Stimulated activated naive CD8-positive, alpha-beta T cell treated with anti-CD3 and anti-CD28 coated beads, Interleukin-15, amount 100 ng/mL, for 72 hours (primary cell): ENCODE measurements at regions not wholly inside any gene's neighbourhood (a gene's known extent, or its start where the extent isn't known, plus 50 kb on each side); places are given as distances from the start of the nearest gene placed in this dataset.
"Not testable (repeated sequence)": the region's sequence is repeated elsewhere in the genome, so short reads cannot be mapped to it uniquely, and the experiment has no call there.

Source experiments
- ATAC-seq: fragments of 150-1000 bp; cut with Tn5 transposase; 2 replicates; pipeline ENCODE4 v1.10.0; 2021; ENCODE audit warnings: mild to moderate bottlenecking, moderate library complexity
- DNase-seq, 2 donors: peaks; one replicate each; pipeline ENCODE4 v3.0.0; 2021 to 2022
- H3K27ac Mint-ChIP-seq, 2 donors: one replicate each; pipeline ENCODE4 v1.8.0; 2022; ENCODE audit warnings: mild to moderate bottlenecking in 2 of 2, mixed read lengths in 2 of 2, moderate library complexity in 2 of 2
- H3K27me3 Mint-ChIP-seq: one replicate; pipeline ENCODE4 v1.8.0; 2022; ENCODE audit warnings: mixed read lengths
- H3K4me1 Mint-ChIP-seq: one replicate; pipeline ENCODE4 v1.8.0; 2022; ENCODE audit warnings: mild to moderate bottlenecking, mixed read lengths
- H3K4me3 Mint-ChIP-seq, 2 donors: one replicate each; pipeline ENCODE4 v1.8.0; 2022; ENCODE audit warnings: mild to moderate bottlenecking in 2 of 2, mixed read lengths in 2 of 2, moderate library complexity in 1 of 2
- H3K9me3 Mint-ChIP-seq, 2 donors: one replicate each; pipeline ENCODE4 v1.8.0; 2022; ENCODE audit warnings: mixed read lengths in 2 of 2

DNA sequence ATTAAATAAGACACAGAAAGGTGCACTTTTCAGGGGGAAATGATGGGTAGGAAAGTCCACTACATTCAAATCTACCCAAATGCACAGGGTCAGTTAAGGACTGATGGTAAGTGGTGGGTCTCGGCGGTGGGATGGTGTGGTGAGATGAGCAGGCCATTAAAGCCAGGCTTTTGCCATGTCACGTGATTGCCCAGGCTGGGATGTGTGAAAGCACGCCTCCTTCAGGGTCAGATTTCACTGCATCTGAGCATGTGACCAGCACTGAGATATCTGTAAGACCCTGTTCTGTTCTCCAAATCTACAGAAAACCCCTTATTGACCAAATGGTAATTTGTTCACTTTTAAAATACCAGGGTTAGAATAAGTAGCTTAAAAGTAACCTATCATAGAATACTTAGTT, 301.5 kb downstream of the MEX3B start:
- no peak overlapping the region for H3K4me3 Mint-ChIP-seq
- H3K9me3 Mint-ChIP-seq: no peaks in the 10 kb centered on the region
- no peaks in the 10 kb centered on the region for H3K4me1 Mint-ChIP-seq
- ATAC-seq: no peak
- no peak overlapping the region for H3K27ac Mint-ChIP-seq
- no peak for DNase-seq
- H3K27me3 Mint-ChIP-seq: peaks cover 15% of the 10 kb centered on the region

DNA sequence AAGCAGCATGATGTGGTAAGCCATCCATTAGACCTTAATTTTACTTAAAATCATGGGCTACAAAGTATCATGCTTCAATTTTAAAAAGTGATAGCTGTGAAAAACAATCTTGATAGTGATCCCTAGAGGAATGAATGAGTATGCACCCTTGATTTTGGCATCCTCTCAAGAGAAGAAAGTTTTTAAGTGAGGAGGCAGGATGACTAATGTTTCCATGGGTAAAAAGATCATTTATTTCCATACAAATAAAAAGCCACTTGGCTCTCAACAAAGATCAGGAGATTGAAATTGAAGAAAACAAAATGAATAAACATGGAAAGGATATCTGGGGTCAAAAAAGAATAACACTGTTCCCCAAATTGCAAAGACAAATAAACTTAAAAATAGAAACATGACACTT, 305.4 kb downstream of the MEX3B start:
- no peaks in the 10 kb centered on the region for H3K27me3 Mint-ChIP-seq
- no peaks in the 10 kb centered on the region for H3K4me1 Mint-ChIP-seq
- DNase-seq (no peak), ATAC-seq (no peak)
- H3K27ac Mint-ChIP-seq: no peak overlapping the region
- H3K4me3 Mint-ChIP-seq: no peak overlapping the region
- peaks cover 0 to 5% of the 10 kb centered on the region in 2 donors for H3K9me3 Mint-ChIP-seq

DNA sequence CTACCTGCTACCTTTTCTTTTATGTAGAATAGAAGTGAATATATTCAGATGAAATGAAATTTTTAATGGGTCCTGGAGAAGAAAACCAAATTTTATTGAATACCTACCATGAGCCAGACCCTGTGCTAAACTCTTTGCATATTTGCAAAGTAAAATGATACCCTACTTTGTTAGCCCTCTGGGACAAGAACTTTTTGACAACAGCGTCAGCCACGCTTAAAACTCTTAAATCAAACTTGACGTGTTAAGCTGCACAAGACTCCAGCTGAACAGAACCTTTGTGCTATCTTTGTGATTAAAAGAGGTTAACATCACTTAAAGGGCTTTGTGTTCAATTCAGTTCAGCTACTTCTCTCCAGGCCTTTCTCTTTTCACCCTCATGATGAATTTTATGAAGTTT, 316.5 kb downstream of the MEX3B start:
- H3K27ac Mint-ChIP-seq: no peak overlapping the region
- peaks cover 10% of the 10 kb centered on the region for H3K27me3 Mint-ChIP-seq
- peaks cover 0 to 4% of the 10 kb centered on the region in 2 donors for H3K9me3 Mint-ChIP-seq
- DNase-seq (no peak), ATAC-seq (no peak)
- no peak overlapping the region for H3K4me3 Mint-ChIP-seq
- no peaks in the 10 kb centered on the region for H3K4me1 Mint-ChIP-seq

DNA sequence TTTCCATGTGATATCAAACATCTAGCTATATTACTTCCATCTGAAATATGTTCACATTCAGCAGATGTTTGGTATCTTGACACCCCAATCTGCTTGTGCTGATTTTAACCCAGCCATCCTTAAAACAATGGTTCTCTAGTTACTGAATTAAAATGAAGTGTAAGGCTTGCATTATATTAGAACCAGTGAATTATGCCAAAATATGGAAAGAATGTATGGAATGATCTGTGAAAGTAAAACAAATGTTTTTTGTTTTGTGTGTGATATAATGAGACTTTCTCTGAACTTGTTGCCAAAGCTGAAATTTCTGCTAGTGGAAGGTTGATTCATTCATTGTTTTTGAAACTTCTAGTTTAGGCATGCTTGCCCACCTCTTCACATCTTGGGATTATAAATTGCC, 317.1 kb downstream of the MEX3B start:
- Mint-ChIP-seq H3K4me3 (no peak overlapping the region), H3K9me3 (peaks cover 0 to 4% of the 10 kb centered on the region in 2 donors), H3K27ac (no peak overlapping the region), H3K4me1 (no peaks in the 10 kb centered on the region), H3K27me3 (peaks cover 10% of the 10 kb centered on the region)
- no peak for DNase-seq
- no peak for ATAC-seq

DNA sequence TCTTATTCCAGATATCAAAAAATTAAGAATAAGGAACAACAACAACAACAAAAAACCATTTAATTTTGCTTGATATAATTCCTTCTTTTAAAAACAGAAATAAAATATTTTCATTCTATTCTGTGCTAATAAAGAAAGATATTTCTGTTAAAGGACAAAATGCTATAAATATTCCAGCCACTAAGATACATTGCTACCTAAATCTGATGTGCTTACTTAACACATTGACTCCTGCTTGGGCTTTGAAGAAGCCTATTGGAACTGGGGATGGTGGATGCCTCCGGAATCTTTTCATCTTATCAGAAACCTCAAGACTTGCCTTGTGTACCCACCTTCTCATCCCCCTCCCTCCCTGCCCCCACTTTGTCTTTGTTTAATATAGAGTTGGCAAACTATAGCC, 320.2 kb downstream of the MEX3B start:
- DNase-seq: no peak
- H3K4me3 Mint-ChIP-seq: no peak overlapping the region
- H3K27me3 Mint-ChIP-seq: peaks cover 10% of the 10 kb centered on the region
- H3K27ac Mint-ChIP-seq: no peak overlapping the region
- peaks cover 0 to 4% of the 10 kb centered on the region in 2 donors for H3K9me3 Mint-ChIP-seq
- no peak for ATAC-seq
- no peaks in the 10 kb centered on the region for H3K4me1 Mint-ChIP-seq

DNA sequence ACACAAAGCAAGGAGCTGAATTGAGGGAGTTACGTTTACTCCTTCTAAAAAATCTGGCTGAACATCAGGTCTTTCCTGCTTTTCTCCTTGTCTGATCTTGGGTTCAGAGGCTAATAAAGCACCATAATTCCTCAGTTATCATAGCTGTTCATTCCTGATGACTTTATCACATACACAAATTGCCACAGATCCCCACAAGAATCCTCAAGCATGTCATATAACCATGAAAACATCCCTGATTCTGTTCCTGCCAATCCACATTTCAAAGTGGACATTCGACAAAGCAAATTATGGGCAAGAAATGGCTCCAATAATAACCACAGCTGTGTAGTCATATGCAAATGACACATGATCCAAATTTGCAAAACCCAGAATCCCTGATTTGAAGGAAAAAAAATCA, 321.3 kb downstream of the MEX3B start:
- no peak for DNase-seq
- H3K27ac Mint-ChIP-seq: no peak overlapping the region
- peaks cover 10% of the 10 kb centered on the region for H3K27me3 Mint-ChIP-seq
- no peak for ATAC-seq
- no peaks in the 10 kb centered on the region for H3K4me1 Mint-ChIP-seq
- H3K9me3 Mint-ChIP-seq: peaks cover 0 to 4% of the 10 kb centered on the region in 2 donors
- H3K4me3 Mint-ChIP-seq: no peak overlapping the region

DNA sequence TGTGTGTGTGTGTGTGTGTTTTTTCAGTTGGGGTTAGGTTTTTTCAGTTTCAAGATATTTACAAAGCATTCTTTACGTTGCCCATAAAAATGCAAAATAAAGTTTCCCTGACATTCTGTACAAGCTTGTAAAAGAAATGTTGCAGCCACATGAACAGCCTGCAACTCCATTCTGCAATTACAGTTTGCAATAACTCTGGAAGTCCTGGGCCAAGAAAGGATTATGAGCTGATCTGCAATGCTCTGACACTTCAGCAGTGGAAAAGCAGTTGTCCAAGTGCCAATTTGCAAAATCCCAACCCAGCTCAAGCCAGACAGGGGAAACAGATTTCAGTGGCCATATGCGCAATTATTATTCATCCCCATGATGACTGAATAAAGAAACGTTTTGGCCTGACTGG, 322.1 kb downstream of the MEX3B start:
- H3K9me3 Mint-ChIP-seq: peaks cover 0 to 4% of the 10 kb centered on the region in 2 donors
- peaks cover 10% of the 10 kb centered on the region for H3K27me3 Mint-ChIP-seq
- no peak overlapping the region for H3K4me3 Mint-ChIP-seq
- ATAC-seq (no peak), DNase-seq (no peak)
- H3K27ac Mint-ChIP-seq: no peak overlapping the region
- no peaks in the 10 kb centered on the region for H3K4me1 Mint-ChIP-seq

DNA sequence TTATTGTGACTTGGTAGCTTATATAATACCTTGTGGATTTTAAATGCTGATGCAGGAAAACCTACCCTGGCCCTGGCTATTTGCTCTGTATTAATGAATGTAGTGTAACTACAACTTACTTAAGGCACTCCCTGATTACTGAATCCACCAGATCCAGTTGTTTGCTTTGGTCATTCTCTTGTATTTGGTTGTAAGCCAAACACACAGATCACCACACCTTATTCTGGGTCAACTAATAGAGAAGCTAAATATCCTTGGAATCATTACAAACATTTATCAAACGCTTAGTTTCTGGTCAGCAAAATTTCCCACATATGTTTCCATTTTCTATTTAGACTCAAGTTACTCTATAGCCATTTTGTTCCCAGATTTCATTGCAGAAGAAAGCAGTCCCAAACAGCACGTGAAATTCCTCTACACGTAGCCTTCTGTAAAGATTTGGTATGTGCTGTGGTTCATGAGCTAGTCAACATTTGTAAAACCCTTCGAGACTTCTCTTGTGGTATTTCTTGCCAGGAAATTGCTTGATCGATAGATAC, 322.6 kb downstream of the MEX3B start:
- Mint-ChIP-seq H3K4me3 (no peak overlapping the region), H3K27me3 (peaks cover 4% of the 10 kb centered on the region), H3K27ac (no peak overlapping the region), H3K4me1 (no peaks in the 10 kb centered on the region), H3K9me3 (peaks cover 0 to 4% of the 10 kb centered on the region in 2 donors)
- DNase-seq (no peak), ATAC-seq (no peak)

DNA sequence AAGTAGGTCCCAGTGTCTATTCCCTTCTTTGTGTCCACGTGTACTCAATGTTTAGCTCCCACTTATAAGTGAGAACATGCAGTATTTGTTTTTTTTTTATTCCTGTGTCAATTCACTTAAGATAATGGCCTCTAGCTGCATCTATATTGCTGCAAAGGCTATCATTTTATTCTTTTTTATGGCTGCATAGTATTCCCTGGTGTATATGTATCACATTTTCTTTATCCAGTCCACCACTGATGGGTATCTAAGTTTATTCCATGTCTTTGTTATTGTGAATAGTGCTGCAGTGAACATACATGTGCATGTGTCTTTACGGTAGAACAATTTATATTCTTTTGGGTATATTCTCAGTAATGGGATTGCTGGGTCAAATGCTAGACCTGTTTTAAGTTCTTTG, 329.4 kb downstream of the MEX3B start:
- not testable (repeated sequence) for H3K9me3 Mint-ChIP-seq, H3K4me3 Mint-ChIP-seq, H3K27ac Mint-ChIP-seq, H3K27me3 Mint-ChIP-seq, H3K4me1 Mint-ChIP-seq, DNase-seq, ATAC-seq

DNA sequence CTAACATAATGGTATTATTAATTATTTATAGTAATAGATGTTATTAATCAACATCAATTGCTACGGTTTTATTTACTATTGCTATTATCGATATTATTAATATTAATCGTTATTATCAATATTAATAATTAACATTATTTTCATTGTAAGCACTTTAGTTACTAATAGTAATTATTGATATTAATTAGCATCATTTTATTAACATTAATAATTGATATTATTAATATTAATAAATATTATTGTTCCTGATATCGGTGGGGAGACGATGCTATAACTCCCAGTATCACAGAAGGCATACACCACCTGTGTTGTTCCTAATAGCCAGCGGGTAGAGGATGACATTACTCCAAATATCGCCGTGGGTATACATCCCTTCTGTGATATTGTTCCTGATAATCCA, 335.5 kb downstream of the MEX3B start:
- Mint-ChIP-seq H3K4me3 (no peak overlapping the region), H3K9me3 (no peaks in the 10 kb centered on the region), H3K4me1 (no peaks in the 10 kb centered on the region), H3K27ac (no peak overlapping the region), H3K27me3 (no peaks in the 10 kb centered on the region)
- ATAC-seq (no peak), DNase-seq (no peak)

DNA sequence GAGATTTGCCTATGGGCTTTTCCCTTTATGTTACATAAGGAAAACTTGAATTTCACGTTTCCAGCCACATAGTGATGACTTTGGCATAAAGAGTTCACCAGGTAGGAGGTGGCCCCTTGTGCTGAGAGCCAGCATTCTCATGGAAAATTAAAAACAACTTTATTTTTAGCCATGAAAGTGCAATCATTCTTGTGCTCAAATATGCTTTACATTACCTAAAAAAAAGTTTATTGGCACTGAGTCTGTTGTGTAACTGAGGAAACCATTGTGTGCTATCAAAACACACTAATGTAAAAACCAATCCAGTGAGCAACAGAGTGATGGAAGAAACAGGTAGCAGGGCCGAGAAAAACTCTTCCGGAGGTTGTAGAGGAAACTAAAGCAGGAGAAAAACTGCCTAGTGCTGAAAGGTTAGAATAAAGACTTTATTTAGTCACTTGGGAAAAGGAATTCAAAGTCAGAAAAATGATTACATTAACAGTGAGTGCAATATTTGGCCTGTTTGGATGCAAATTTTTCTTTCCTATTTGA, 332.9 kb upstream of the TMC3 start:
- DNase-seq, H3K9me3 Mint-ChIP-seq, ATAC-seq, H3K4me1 Mint-ChIP-seq, H3K4me3 Mint-ChIP-seq, H3K27me3 Mint-ChIP-seq: not testable (repeated sequence)
- peak overlapping the region in 1 of 2 donors; percentile 52 for H3K27ac Mint-ChIP-seq

DNA sequence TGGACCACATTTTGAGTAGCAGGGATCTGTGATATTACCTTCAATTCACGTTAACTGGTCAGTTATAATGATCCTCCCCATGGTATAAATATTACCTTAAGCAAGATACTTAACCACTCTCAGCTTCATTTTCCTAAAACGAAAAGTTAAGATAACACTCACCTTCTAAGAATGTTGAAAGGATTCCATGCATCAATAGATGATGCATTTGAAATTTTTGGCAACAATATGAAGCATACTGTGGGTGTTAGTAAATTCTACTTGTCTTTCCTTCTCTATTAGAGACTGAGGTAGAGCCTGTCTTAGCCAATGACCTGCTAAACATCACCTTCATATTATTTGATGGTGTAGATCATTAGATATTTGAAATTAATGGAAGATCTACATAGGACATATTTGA, 331.7 kb upstream of the TMC3 start:
- H3K27ac Mint-ChIP-seq, H3K27me3 Mint-ChIP-seq, H3K4me3 Mint-ChIP-seq, ATAC-seq, DNase-seq, H3K4me1 Mint-ChIP-seq, H3K9me3 Mint-ChIP-seq: not testable (repeated sequence)

DNA sequence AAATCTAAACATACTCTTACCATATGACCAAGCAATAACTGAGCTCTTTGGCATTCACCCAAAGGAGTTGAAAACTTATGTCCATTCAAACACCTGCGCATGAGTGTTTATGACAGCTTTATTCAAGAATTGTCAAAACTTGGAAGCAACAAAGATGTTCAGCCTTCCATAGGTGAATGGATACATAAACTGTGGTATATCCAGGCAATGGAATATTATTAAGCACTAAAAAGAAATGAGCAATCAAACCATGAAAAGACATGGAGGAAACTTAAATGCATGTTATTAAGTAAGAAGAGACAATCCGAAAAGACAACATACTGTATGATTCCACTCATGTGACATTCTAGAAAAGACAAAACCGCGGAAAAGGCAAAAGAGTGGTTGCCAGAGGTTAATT, 312.0 kb upstream of the TMC3 start:
- Mint-ChIP-seq H3K9me3 (peaks cover 8 to 12% of the 10 kb centered on the region in 2 donors), H3K27ac (no peak overlapping the region), H3K4me3 (no peak overlapping the region), H3K4me1 (no peaks in the 10 kb centered on the region), H3K27me3 (no peaks in the 10 kb centered on the region)
- DNase-seq (no peak), ATAC-seq (no peak)

DNA sequence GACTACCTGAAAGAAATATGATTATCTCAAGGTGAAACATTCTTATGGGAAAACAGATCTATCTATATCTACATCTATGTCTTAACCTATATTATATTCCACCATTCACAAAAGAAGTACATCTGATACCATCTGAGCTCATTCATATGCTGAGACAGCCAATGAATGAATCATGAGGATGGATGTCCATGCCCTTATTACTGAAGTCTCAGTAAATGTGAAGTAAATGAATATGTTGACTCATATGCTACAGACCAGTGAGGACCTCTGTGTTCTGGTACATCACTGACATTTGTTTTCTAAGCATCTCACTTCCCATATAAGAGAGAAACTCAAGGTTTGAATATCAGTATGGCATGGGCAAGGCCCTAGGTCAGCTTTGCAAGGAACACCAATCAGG, 311.2 kb upstream of the TMC3 start:
- H3K4me3 Mint-ChIP-seq: no peak overlapping the region
- H3K27me3 Mint-ChIP-seq: no peaks in the 10 kb centered on the region
- no peak overlapping the region for H3K27ac Mint-ChIP-seq
- ATAC-seq: no peak
- H3K9me3 Mint-ChIP-seq: peaks cover 10 to 14% of the 10 kb centered on the region in 2 donors
- DNase-seq: no peak
- no peaks in the 10 kb centered on the region for H3K4me1 Mint-ChIP-seq

DNA sequence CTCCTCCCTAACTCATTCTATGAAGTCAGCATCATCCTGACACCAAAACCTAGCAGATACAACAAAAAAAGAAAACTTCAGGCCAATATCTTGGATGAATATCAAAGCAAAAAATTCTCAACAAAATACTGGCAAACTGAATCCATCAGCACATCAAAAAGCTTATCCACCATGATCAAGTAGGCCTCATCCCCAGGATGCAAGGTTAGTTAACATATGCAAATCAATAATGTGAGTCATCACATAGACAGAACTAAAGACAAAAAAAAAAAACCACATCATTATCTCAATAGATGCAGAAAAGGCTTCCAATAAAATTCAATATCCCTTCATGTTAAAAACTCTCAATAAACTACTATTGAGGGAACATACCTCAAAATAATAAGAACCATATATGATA, 306.8 kb upstream of the TMC3 start:
- Mint-ChIP-seq H3K27me3 (no peaks in the 10 kb centered on the region), H3K27ac (no peak overlapping the region), H3K9me3 (peaks cover 23 to 25% of the 10 kb centered on the region in 2 donors), H3K4me3 (no peak overlapping the region), H3K4me1 (no peaks in the 10 kb centered on the region)
- ATAC-seq: no peak
- no peak for DNase-seq

DNA sequence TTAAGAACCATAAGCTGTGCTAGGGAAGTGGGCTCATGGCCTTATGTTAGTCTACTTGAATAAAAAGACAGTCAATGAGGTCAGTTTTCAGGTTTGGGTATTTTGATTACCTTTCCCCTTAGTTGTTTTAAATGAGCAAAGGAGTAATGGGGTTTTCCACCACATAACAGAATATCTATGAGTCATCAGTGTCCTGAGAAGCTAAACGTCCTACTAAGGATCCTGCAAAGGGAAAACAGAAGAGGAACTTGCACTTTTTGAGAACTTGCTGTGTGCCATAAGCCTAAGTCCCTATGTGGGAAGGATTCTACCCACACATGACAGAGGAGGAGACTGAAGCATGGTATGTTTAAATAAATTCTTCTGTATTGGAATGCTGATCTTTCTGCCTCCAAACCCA, 292.8 kb upstream of the TMC3 start:
- Mint-ChIP-seq H3K4me3 (no peak overlapping the region), H3K27me3 (no peaks in the 10 kb centered on the region), H3K9me3 (peaks cover 0 to 5% of the 10 kb centered on the region in 2 donors), H3K27ac (no peak overlapping the region), H3K4me1 (no peaks in the 10 kb centered on the region)
- ATAC-seq (no peak), DNase-seq (no peak)

DNA sequence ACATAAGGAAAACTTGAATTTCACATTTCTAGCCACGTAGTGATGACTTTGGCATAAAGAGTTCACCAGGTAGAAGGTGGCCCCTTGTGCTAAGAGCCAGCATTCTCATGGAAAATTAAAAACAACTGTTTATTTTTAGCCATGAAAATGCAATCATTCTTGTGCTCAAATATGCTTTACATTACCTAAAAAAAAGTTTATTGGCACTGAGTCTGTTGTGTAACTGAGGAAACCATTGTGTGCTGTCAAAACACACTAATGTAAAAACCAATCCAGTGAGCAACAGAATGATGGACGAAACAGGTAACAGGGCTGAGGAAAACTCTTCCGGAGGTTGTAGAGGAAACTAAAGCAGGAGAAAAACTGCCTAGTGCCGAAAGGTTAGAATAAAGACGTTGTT, 287.0 kb upstream of the TMC3 start:
- ATAC-seq: no peak
- Mint-ChIP-seq H3K4me1 (no peaks in the 10 kb centered on the region), H3K4me3 (no peak overlapping the region), H3K27ac (no peak overlapping the region), H3K27me3 (no peaks in the 10 kb centered on the region), H3K9me3 (no peaks in the 10 kb centered on the region)
- DNase-seq: no peak
